Muscle of back (tissue), 3 donors: ENCODE measurements at regions not wholly inside any gene's neighbourhood (a gene's known extent, or its start where the extent isn't known, plus 50 kb on each side); places are given as distances from the start of the nearest gene placed in this dataset.
A peak's percentile ranks its signal among the peaks of the same experiment; 100 is the strongest.

Experiments
- DNase-seq, 3 donors: peaks; one replicate each; pipeline versions ENCODE4 v3.0.0 to v3.0.0-alpha.2; 2013

DNA sequence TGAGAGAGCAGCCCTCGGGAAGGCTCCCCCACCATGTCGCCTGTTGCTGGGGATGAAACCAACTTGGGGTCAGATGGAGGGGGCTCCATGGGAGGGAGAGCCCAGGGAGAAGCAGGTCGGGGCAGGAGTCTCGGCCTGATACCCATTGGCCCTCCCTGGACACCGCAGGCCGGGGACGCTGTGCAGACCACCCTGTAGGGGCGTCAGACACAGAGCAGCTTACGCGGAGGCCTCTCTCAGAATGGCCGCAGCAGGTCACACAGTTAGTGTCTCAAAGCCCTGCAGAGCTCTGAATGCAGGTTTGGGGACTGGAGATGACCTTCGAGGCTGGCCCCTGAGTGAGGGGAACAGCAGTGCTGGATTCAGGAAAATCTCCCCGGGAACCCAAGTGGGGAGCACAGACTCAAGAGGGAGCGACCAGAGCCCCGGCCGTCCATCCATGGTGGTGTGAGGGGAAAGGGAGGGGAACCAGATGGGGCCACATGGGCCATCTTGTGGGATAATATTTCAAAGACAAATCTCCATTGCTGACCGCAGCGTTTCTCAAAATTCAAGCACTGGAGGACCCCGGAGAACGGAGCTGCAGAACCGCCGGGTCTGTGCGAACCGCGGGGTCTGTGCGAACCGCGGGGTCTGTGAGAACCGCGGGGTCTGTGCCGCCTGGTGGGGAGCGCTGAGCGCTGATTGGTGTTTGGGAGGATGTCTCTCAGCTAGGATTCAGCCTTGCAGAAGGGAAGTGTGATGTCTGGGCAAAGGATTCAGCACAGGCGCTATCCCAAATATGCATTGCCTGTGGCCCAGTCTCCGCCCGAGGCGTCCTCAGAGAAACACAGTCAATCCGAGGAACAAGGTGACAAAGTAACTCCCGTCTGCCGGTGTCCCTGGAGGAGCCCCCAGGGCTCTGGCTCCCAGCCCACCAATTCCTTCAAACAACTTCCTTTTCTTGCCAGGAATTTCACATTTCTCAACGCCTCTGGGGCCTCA, 324.4 kb upstream of the RTL1 start:
- peak in 1 of 3 donors; percentile 37 for DNase-seq

DNA sequence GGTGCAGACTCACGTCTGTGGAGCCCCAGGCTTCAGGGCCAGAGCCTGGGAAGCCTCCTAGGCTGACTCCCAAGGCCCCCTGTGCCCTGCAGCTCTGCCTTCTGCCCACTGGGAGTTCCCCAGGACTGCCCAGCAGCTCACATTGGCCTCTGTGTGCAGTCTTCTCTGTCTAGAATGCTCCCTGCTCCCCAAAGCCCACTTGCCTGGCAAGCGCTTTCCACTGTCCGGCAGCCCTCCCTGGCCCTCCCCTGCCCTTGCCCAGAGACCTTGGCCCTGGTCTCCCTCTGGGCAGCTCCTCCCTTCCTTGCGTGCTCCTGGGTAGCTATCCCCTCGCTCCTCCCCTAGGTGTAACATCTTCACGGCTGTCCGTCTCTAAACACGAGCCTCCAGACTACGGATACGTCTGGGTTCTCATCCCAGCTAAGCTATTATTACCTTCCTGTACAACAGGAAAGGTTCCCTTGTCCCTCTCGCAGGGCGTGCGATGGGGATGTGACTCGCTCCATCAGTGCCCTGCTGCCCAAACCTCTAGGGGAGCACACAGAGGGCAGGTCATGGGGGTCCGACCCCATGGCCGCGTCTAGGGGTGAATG, 325.5 kb upstream of the RTL1 start:
- no peak for DNase-seq

DNA sequence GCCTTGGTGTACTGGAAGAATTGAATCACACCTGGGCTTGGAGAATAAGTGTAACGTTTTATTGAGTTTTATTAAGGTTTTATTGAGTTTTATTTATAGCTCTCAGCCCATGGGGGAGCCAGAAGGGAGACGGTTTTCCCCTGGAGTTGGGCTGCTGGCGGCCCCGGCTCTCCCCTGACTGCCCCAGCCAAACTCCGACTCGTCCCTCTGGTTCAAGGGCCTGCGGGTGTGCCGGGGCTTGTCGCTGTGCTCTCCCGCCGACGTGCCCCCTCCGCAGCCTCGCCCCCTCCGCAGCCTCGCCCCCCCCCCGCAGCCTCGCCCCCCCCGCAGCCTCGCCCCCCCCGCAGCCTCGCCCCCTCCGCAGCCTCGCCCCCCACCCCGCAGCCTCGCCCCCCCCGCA, 326.1 kb upstream of the RTL1 start:
- DNase-seq, result no peak

DNA sequence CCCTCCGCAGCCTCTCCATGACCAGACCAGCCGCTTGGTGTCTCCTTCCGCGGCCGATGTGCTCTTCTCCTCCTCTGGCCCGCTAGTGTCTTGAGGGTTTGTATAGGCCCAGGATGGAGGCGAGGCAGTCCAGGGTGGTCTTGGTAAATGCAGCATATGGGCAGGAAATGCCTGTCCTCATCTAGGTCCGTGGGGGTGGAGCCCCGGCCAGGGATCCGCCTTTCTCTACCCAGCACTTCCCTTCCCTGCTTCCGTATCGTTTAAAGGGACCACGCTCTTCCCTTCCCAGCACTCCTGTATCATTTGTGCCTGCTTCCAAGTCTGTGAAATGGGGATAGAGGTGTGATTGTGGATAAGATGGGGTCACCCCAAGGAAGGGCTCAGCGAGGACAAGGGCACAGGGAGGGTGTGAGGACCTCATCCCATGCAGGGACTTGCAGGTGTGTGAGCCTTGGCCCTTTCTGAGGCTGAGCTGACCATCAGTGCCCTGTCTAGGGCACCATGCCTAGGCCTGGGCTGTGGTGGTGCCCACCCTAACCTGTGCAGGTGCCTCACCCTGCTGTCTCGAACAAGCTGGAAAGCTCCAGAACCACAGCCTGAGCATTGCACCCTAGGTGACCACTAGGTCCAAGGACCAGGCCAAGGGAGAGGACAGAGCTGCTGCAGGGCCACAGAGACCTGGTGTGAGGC, 326.8 kb upstream of the RTL1 start:
- DNase-seq, result no peak

DNA sequence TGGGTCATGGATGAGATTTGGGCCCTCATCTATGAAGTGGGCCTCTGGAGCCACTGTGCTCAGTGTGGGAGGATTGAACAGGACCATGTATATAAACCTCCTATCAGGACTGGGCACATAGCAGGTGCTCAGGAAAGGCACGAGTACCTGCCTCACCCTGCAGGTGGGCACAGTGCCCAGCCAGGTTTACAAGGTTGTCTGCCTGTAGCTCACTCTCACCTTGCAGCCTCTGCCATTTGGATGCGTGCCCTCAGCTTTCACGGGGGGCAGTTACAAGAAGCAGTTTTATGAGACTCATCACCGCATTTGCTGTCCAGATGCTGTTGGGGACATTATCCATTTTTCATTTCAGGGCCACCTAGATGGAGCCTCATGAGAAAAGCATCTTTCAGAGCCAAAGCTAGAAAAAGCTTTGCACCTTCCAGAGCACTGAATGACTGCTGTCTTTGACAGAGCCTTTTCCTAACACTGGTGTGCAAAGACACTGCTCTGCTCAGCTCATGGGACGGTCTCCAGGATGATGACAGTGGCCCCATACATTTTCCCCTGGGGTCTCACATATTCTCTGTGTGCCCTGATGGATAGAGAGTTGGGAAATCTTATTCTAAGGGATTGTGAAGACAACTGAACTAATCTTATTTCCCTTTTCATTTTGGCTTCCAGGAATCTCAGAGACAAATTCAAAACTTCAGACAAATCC, 327.5 kb upstream of the RTL1 start:
- no peak for DNase-seq

DNA sequence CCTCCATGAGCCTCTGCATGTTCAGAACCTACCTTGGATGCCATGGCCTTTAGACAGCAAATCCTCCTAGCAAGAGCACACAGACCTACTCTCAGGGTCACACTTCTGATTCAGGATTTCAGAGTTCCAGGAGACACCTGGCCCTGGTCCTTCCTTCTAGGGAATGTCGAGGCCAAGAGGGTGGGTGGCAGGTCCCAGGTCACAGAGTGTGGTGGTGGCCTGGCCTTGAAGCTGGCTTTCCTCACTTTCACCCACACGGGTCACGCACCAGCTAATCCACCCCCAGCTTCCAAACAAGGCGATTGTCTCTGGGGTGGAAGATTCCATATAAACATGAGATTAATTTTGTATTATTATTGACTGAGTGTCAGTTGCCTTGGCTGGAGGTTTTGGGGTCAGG, 328.3 kb upstream of the RTL1 start:
- no peak for DNase-seq

DNA sequence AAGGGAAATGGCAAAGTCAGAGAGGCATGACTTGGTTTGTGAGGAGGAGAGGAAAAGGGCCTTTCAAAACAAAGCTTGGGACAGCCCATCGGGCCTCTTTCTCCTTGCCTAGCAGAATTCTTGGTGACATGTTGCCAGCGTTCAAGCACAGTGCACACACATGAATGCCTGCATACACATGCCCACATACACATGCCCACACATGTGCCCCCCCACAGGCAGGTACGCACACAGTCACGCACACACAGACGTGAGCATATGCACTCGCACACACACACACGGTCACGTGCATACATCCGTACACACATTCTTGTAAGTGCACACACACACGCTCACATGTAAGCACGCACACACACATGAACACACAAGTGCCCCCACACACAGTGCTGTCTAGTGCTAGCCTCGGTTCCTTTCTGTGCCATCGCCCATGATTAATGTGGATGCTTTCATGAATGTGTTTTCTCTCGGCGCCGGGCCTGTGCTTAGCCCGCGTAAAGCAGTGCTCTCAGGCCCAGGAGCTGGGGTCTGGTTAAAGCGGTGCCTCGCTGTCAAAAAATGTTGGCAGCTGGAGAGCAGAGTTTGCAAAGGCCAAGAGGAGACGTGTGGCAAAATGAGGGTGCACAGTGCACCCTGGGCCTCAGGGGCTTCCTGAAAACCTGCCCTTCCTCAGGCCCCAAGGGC, 328.8 kb upstream of the DIO3 start:
- DNase-seq, result peak in 1 of 3 donors; percentile 24

DNA sequence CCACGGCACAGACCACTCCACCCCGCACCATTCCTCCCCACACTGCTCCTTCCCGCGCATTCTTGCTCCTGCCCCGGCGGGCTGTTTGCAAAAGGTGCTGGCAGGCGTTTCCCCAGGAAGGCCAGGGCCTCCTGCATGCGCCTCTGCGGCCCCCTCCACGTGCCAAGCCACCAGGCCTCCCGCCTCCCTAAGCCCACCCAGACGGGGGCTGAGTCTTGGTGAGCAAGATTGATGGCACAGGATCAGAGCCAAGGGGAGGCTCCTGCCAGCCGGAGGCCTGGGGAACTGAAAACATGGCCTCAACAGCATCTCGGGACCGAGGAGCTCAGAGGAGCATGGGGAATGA, 328.3 kb upstream of the DIO3 start:
- peak in 1 of 3 donors; percentile 25 for DNase-seq

DNA sequence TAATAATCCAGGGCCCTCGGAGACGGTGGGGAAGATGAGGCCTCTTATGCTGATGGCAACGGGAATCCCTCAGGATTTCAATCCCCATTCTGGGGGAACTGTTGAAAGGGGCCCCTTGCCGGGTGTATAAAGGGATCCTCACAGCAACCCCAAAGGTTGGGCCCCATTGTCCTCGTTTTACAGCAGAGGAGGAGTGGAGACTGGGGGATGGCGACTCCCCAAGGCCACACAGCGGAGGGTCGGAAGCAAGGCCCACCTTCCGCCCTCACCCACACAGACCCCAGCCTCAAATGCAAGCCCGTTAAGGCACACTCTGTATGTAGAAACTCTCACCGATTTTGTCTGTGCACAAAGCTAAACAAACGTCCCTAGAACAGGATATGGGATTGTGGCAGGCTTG, 327.9 kb upstream of the DIO3 start:
- no peak for DNase-seq

DNA sequence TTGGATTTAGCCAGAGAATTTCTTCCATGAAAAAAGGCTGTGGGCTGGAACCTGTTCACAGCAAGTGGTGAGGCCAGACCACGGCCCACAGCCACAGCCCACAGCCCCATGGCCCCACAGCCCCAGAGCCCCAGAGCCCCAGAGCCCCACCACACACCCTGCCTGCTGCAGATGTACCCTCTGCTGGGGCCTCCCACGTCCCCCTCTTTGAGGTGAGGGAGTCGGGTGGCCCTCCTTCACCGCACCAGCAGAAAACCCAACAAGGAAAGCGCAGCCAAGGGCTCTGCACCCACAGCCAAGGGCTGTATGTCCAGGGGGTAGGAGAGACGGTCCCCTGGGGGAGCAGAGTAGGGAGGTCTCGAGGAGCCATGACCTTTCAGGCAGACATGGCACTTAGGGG, 327.5 kb upstream of the DIO3 start:
- no peak for DNase-seq

DNA sequence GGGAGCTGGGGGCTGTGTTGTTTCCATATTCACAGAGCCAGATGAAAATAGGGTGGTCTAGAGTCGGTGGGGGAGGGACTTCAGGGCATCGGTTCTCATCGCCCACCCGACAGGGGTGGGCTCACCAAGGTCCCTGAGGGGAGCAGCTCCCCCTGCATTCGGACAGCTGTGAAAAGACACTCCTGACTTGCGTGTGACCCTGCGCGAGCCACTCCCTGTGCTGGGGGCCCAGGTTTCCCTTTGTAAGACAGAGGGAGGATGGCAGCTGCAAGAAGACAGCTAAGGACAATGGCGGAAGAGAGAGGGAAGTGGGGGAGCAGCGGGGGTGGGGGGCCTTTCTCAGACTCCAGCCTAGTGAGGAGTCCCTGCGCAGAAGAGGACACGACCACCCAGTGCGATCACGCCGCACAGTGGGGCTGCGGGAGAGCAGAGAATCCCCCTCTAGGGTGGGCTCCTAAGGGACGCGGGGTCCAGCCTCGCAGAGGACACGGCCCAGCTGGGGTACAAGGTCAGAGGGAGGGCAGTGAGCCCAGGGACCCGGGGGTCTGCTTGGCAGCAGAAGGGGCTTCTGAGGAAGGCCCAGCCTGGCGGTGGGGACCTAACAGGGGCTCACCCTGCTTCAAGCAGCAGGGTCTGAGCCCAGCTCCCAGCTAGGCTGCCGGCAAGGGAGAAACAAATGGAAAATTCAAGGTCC, 326.9 kb upstream of the DIO3 start:
- DNase-seq, result peak in 1 of 3 donors; percentile 45

DNA sequence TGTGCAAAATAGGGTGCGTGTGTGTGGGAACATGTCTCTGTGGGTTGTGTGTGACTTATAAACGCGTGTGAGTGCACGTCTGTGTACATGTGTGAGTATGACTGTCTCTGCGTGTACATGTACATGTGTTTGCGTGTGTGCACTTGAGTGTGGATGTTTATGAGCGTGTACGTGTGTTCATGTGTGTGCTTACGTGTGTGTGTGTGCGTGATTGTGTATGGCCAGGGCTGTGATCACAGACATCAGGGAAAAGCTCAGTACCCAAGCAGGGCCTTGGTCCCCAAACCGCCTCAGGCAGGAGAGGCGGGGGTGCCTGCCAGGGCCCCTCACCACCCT, 326.3 kb upstream of the DIO3 start:
- DNase-seq, result no peak

DNA sequence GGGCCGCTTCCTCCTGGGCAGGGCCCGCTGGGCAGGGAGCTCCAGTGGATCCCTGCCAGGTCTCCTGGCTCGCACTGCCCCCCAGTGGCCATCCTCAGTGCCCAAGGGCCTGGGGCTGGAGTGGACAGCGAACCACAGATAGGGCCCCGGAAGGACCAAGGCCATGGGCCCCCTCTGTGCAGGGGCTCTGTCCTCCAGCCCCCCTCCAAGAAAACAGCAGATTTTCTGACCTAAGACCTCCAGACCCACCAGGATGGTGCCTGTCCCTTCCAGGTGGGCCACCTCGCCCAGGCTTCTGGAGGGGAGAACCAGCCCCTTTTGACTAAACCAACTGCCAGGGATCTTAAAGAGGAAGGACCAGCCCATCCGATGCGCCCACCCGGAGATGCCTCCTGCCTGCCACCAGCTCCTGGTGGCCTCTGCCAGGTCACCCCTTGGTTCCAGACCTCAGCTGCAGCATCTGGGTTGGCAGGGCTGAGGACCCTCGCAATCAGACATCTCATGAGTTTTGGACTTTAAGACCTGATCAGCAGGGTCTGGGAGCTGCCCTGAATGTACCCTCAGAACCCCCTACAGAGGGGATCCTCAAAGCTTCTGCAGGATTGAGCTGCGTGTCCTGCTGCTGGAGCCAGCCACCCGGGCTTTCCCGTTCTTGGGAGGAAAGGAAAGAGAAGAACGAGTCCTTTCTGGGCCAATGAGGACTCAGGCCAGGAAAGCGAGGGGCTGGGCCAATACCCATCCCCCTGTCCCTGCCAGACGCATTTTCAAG, 325.8 kb upstream of the DIO3 start:
- peak in 1 of 3 donors; percentile 59 for DNase-seq

DNA sequence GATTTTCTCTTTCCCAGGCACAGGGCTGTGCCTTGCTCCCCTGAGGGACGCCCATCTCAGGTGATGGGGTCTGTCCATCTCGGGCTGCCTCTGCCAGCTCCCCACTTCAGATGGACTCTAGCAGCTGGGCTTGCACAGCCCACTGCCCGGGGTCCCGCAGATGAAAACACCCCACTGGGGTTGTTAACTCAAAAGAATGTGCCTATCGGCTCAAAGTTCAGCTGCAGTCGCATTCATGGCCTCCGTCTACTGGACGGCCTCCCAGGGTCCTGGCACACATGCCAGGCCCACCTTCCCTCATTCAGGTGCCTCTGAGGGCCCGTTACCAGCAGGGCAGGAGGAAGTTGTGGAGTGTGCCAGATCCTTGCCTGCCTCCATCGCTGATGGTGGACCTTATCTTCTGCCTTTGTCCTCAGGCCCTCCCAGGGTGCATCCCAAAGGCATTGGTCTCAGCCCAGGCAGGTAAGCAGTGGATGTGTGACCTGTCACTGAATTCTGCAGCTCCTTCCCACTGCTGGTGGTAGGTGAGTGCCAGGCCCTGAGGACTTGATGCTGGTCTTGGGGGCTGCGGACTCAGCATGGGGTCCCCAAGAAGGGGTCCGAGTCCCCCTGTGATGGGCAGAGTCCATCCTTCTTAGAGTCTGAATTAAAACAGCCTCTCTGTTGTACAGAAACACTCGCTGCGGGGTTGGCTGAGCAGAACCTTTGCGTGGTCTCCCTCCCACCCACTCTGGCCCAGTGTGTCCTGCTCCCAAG, 324.6 kb upstream of the DIO3 start:
- DNase-seq, result no peak

DNA sequence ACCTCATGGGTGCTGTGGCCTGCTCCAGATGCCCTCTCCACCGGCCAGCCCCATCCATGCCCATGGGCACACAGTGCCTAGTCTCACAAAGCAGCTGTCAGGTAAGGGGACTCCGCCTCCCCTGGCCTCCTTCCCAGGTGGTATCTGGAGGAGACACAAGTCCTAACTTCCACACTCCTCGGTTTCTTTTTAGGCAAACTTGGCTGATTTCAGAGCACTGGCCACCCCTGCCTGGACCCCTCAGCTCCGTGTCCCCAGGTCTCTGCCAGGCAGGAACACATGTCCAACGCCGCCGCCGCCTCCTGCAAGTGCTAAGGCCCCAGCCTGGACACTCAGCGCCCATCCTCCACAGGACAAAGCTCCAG, 324.1 kb upstream of the DIO3 start:
- no peak for DNase-seq

DNA sequence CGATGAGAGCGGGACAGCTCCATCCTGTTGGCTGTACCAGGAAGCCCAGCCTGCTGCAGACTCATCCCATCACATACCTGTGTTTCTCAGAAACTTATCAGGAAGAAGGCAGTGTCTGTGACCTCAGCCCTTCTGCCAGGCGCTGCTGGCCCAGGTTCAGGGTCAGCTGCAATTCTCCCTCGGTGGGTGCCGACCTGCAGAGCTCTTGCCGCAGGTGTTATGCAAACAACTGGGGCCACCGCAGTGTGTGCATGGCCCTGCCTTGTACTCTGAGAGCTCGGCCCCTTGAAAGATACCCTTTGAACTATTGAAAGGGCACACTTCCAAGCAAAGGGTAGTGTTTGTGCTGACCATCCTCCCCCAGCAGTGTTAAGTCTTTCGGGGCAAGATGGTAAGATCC, 322.2 kb upstream of the DIO3 start:
- no peak for DNase-seq

DNA sequence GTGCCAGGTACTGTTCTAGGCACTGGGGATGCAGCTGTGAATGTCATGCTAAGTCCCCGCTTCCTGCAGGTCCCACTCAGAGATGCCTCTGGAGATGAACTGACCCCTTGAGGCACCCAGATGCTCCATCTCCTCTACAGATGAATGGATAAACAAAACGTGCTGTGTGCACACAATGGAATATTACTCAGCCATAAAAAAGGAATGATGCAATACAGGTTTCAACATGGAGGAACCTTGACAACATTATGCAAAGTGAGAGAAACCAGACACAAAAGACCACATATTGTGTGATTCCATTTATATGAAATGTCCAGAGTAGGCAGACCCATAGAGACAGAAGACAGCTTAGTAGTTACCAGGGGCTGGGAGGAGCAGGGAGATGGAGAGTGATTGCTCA, 320.1 kb upstream of the DIO3 start:
- no peak for DNase-seq

DNA sequence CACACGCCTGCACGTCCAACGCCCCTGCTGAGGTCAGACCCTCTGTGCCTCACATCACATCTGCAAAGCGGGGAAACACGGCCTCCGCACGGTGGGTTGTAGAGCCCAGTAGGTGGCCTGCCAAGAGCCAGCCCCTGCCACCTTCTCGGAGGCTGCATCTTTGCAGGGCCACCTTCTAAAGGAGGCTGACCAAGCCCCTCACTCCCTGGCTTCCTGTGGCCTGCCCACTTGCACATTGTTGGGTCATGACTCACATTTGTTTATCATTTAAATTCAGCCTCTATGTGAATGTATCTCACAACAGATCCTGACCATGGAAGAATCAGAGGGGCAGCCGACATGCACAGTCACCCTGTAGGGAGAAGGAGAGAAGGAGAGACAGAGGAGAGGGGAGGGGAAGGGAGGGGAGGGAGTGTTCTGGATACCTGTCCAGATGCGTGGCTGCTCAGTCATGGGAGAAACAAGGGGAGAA, 319.5 kb upstream of the DIO3 start:
- no peak for DNase-seq
